Right renal pelvis (tissue), 4 donors: ENCODE measurements at regions not wholly inside any gene's neighbourhood (a gene's known extent, or its start where the extent isn't known, plus 50 kb on each side); places are given as distances from the start of the nearest gene placed in this dataset.

Experiments used
- DNase-seq, 4 donors: peaks; one replicate each; pipeline ENCODE4 v3.0.0-alpha.2; 2013; ENCODE audit warnings: low read depth in 4 of 4, low spot score in 3 of 4, missing footprints in 1 of 4

GRCh38 chr3:127033171-127033570, 50.3 kb downstream of the PLXNA1 start:
- no peak for DNase-seq

- DNase-seq: no peak
Observed at GRCh38 chr3:127033786-127034185, 50.9 kb downstream of the PLXNA1 start.

GRCh38 chr3:127034195-127034989, 51.5 kb downstream of the PLXNA1 start:
- no peak for DNase-seq

- no peak for DNase-seq
Observed at GRCh38 chr3:127034990-127035652, 52.2 kb downstream of the PLXNA1 start.

- DNase-seq: peak in 2 of 4 donors; percentile 23 to 28
Observed at GRCh38 chr3:127035677-127036076, 52.8 kb downstream of the PLXNA1 start.

GRCh38 chr3:127036209-127037020, 53.5 kb downstream of the PLXNA1 start:
- no peak for DNase-seq

- DNase-seq: no peak
Observed at GRCh38 chr3:127037021-127037400, 54.1 kb downstream of the PLXNA1 start.

GRCh38 chr3:127037418-127037841, 54.5 kb downstream of the PLXNA1 start:
- no peak for DNase-seq

GRCh38 chr3:127037971-127038446, 55.1 kb downstream of the PLXNA1 start:
- no peak for DNase-seq

GRCh38 chr3:127038466-127038865, 55.6 kb downstream of the PLXNA1 start:
- no peak for DNase-seq

- no peak for DNase-seq
Observed at GRCh38 chr3:127038923-127039581, 56.1 kb downstream of the PLXNA1 start.

GRCh38 chr3:127039719-127040118, 56.8 kb downstream of the PLXNA1 start:
- DNase-seq: no peak

GRCh38 chr3:127040216-127040615, 57.3 kb downstream of the PLXNA1 start:
- no peak for DNase-seq

GRCh38 chr3:127041264-127041820, 58.4 kb downstream of the PLXNA1 start:
- DNase-seq: no peak

- no peak for DNase-seq
Observed at GRCh38 chr3:127041933-127042332, 59.0 kb downstream of the PLXNA1 start.

- no peak for DNase-seq
Observed at GRCh38 chr3:127042634-127043033, 59.7 kb downstream of the PLXNA1 start.

GRCh38 chr3:127043041-127043641, 60.2 kb downstream of the PLXNA1 start:
- peak in 2 of 4 donors; percentile 25 to 36 for DNase-seq

GRCh38 chr3:127043731-127044510, 61.0 kb downstream of the PLXNA1 start:
- DNase-seq: no peak

- DNase-seq: no peak
Observed at GRCh38 chr3:127044996-127045395, 62.1 kb downstream of the PLXNA1 start.
